ENCODE measurements at regions not wholly inside any gene's neighbourhood (a gene's known extent, or its start where the extent isn't known, plus 50 kb on each side); places are given as distances from the start of the nearest gene placed in this dataset.
"Not testable (repeated sequence)": the region's sequence is repeated elsewhere in the genome, so short reads cannot be mapped to it uniquely, and the experiment has no call there.

GRCh38 chr6:14290041-14290771 is 172.6 kb downstream of the CD83 start:
- peak overlapping the region; percentile 39 for H3K4me3 Mint-ChIP-seq

DNA sequence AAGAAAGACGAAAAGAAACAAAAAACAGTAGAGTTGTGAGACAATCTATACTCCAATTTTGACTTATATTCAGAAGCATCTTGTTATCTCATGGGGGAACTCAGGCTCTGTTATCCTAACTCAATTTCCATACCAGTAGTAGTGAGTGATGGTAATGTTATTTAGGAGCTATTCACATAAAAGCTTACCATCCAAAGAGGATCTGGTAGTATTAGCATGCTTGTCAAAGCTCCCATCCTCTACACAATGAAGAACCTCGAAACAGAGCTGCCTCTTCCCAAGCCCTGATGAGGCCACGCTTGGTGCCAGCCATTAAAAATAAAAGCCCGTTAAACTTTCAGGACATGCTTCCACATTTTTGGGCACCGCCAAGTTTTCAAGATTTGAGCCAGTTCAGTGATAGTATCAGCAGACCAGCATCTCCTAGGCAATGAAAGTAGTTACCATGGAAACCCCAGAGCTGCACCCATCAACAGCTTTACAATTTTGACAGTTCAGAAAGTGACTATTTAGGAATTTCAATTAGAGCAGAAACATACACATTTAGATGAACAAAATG is 173.3 kb downstream of the CD83 start:
- peaks cover 2% of the 10 kb centered on the region for H3K36me3 Mint-ChIP-seq (ENCODE audit: low read depth)
- intact Hi-C loops (cut with micrococcal nuclease) = no loop called here
- no peak for DNase-seq
- H3K27me3 Mint-ChIP-seq = no peaks in the 10 kb centered on the region
- no peak for ATAC-seq (ENCODE audit: low read depth)
- POLR2A ChIA-PET = interaction anchor here (1.0 to 1.1 kb wide), 2 partner anchors 16 to 66 kb away, joined by 3 read pairs; no protein-coding TSS in a partner anchor
- H3K9me3 Mint-ChIP-seq = no peaks in the 10 kb centered on the region
- no peak overlapping the region for H3K27ac Mint-ChIP-seq
- peaks cover 26% of the 10 kb centered on the region for H3K4me1 Mint-ChIP-seq
- CTCF ChIA-PET = interaction anchor here (2.0 kb wide), 1 partner anchor 12 kb away, joined by 5 read pairs; no protein-coding TSS in a partner anchor
- peak overlapping the region; percentile 39 for H3K4me3 Mint-ChIP-seq
- TF ChIP-seq, protein P1, sequence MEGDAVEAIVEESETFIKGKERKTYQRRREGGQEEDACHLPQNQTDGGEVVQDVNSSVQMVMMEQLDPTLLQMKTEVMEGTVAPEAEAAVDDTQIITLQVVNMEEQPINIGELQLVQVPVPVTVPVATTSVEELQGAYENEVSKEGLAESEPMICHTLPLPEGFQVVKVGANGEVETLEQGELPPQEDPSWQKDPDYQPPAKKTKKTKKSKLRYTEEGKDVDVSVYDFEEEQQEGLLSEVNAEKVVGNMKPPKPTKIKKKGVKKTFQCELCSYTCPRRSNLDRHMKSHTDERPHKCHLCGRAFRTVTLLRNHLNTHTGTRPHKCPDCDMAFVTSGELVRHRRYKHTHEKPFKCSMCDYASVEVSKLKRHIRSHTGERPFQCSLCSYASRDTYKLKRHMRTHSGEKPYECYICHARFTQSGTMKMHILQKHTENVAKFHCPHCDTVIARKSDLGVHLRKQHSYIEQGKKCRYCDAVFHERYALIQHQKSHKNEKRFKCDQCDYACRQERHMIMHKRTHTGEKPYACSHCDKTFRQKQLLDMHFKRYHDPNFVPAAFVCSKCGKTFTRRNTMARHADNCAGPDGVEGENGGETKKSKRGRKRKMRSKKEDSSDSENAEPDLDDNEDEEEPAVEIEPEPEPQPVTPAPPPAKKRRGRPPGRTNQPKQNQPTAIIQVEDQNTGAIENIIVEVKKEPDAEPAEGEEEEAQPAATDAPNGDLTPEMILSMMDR (IDR thresholded peaks at IDR 0.05) = no peak

More at GRCh38 chr6:14290041-14290771, 172.6 kb downstream of the CD83 start:
- no peak overlapping the region for H3K27ac Mint-ChIP-seq
- no peak for DNase-seq
- H3K36me3 Mint-ChIP-seq (ENCODE audit: low read depth) = peaks cover 2% of the 10 kb centered on the region
- CTCF ChIA-PET = interaction anchor here (2.0 kb wide), 1 partner anchor 11 kb away, joined by 5 read pairs; no protein-coding TSS in a partner anchor
- ATAC-seq (ENCODE audit: low read depth) = no peak
- no peaks in the 10 kb centered on the region for H3K27me3 Mint-ChIP-seq
- intact Hi-C loops (cut with micrococcal nuclease) = no loop called here
- H3K9me3 Mint-ChIP-seq = no peaks in the 10 kb centered on the region
- TF ChIP-seq, protein P1 (IDR thresholded peaks at IDR 0.05) = no peak
- POLR2A ChIA-PET = interaction anchor here (1.0 to 1.1 kb wide), 2 partner anchors 17 to 66 kb away, joined by 3 read pairs; no protein-coding TSS in a partner anchor
- H3K4me1 Mint-ChIP-seq = peaks cover 26% of the 10 kb centered on the region

GRCh38 chr6:14291331-14291730 is 173.8 kb downstream of the CD83 start:
- no peaks in the 10 kb centered on the region for H3K9me3 Mint-ChIP-seq
- H3K4me3 Mint-ChIP-seq = no peak overlapping the region
- TF ChIP-seq, protein P1 (IDR thresholded peaks at IDR 0.05) = no peak
- DNase-seq (no peak), ATAC-seq (ENCODE audit: low read depth) (no peak)
- ChIA-PET CTCF (no interaction called here), POLR2A (interaction anchor here (1.0 to 1.1 kb wide), 2 partner anchors 15 to 67 kb away, joined by 3 read pairs; no protein-coding TSS in a partner anchor)
- peaks cover 26% of the 10 kb centered on the region for H3K4me1 Mint-ChIP-seq
- H3K27ac Mint-ChIP-seq = no peak overlapping the region
- H3K36me3 Mint-ChIP-seq (ENCODE audit: low read depth) = peaks cover 2% of the 10 kb centered on the region
- intact Hi-C loops (cut with micrococcal nuclease) = no loop called here
- no peaks in the 10 kb centered on the region for H3K27me3 Mint-ChIP-seq

DNA sequence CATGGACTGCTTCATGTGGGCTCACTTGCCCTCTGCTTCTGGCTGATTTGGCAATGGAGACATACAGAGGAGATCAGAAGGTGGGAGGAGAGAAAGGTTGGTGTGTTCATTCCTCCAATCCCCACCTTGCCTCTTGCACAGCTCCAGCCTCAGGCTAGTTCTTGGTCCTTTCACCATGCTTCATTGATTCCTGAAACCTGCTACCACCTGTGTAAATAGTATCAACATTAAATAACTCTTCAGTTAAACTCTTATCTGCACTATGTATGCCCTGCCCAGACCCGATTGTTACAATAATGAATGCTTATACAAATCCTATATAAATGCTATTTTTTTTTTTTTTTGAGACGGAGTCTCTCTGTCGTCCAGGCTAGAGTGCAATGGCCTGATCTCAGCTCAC is 174.5 kb downstream of the CD83 start:
- Mint-ChIP-seq H3K27ac (no peak overlapping the region), H3K36me3 (ENCODE audit: low read depth) (peaks cover 2% of the 10 kb centered on the region), H3K4me1 (peaks cover 26% of the 10 kb centered on the region), H3K27me3 (no peaks in the 10 kb centered on the region), H3K4me3 (no peak overlapping the region), H3K9me3 (no peaks in the 10 kb centered on the region)
- TF ChIP-seq, protein P1 (IDR thresholded peaks at IDR 0.05) = no peak
- ChIA-PET POLR2A (no interaction called here), CTCF (no interaction called here)
- DNase-seq (no peak), ATAC-seq (ENCODE audit: low read depth) (no peak)
- intact Hi-C loops (cut with micrococcal nuclease) = no loop called here

- DNase-seq = no peak
- Mint-ChIP-seq H3K4me1 (peaks cover 21% of the 10 kb centered on the region), H3K9me3 (no peaks in the 10 kb centered on the region), H3K27ac (no peak overlapping the region), H3K4me3 (no peak overlapping the region), H3K27me3 (no peaks in the 10 kb centered on the region), H3K36me3 (ENCODE audit: low read depth) (peaks cover 2% of the 10 kb centered on the region)
- no peak for ATAC-seq (ENCODE audit: low read depth)
- intact Hi-C loops (cut with micrococcal nuclease) = no loop called here
- TF ChIP-seq, protein P1 (IDR thresholded peaks at IDR 0.05) = no peak
- ChIA-PET POLR2A (no interaction called here), CTCF (no interaction called here)
Observed at GRCh38 chr6:14294270-14294951, 176.8 kb downstream of the CD83 start.

GRCh38 chr6:14296698-14297097 is 179.1 kb downstream of the CD83 start:
- H3K4me1 Mint-ChIP-seq; CTCF ChIA-PET; intact Hi-C loops (cut with micrococcal nuclease); H3K27me3 Mint-ChIP-seq; H3K9me3 Mint-ChIP-seq; ATAC-seq (ENCODE audit: low read depth); DNase-seq; H3K36me3 Mint-ChIP-seq (ENCODE audit: low read depth); H3K4me3 Mint-ChIP-seq; H3K27ac Mint-ChIP-seq: not testable (repeated sequence)
- POLR2A ChIA-PET = interaction anchor here (0.8 kb wide), 1 partner anchor 11 kb away, joined by 4 read pairs; no protein-coding TSS in a partner anchor

DNA sequence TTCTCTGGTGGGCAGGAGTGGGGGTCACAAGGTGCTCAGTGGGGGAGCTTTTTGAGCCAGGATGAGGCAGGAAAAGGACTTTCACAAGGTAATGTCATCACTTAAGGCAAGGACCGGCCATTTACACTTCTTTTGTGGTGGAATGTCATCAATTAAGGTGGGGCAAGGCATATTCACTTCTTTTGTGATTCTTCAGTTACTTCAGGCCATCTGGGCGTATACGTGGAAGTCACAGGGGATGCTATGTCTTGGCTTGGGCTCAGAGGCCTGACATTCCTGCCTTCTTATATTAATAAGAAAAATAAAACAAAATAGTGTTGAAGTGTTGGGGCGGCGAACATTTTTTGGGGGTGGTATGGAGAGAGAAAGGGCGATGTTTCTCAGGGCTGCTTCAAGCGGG is 179.5 kb downstream of the CD83 start:
- H3K36me3 Mint-ChIP-seq (ENCODE audit: low read depth); H3K27ac Mint-ChIP-seq; DNase-seq; ATAC-seq (ENCODE audit: low read depth); intact Hi-C loops (cut with micrococcal nuclease); H3K4me1 Mint-ChIP-seq; H3K4me3 Mint-ChIP-seq; CTCF ChIA-PET; H3K27me3 Mint-ChIP-seq; H3K9me3 Mint-ChIP-seq; POLR2A ChIA-PET: not testable (repeated sequence)

All from activated B cell treated with CpG ODN at 0.5 μM for 24 hours (primary cell).